Mesothelial cell of epicardium (in vitro differentiated cells): ENCODE measurements at regions not wholly inside any gene's neighbourhood (a gene's known extent, or its start where the extent isn't known, plus 50 kb on each side); places are given as distances from the start of the nearest gene placed in this dataset.

ENCODE experiments used
- DNase-seq, 2 experiments: peaks; one replicate each; pipeline ENCODE4 v3.0.0; 2021; ENCODE audit warnings: low spot score in 2 of 2; ENCODE audit not compliant: unreplicated experiment in 2 of 2
- H3K27ac Mint-ChIP-seq: 2 replicates; pipeline ENCODE4 v1.8.0; 2021; ENCODE audit warnings: mixed read lengths
- H3K27me3 Mint-ChIP-seq: 2 replicates; pipeline ENCODE4 v1.8.0; 2021; ENCODE audit warnings: low read depth, mixed read lengths
- H3K36me3 Mint-ChIP-seq: 2 replicates; pipeline ENCODE4 v1.8.0; 2021; ENCODE audit warnings: mixed read lengths
- H3K4me1 Mint-ChIP-seq: 2 replicates; pipeline ENCODE4 v1.8.0; 2021; ENCODE audit warnings: mixed read lengths
- H3K4me3 Mint-ChIP-seq: 2 replicates; pipeline ENCODE4 v1.8.0; 2021; ENCODE audit warnings: mild to moderate bottlenecking, moderate library complexity, mixed read lengths
- H3K9me3 Mint-ChIP-seq: 2 replicates; pipeline ENCODE4 v1.8.0; 2021; ENCODE audit warnings: mixed read lengths
- CTCF ChIP-seq: fragments of 200-600 bp; sonication (generic); IDR thresholded peaks from one replicate; pipeline ENCODE4 v1.5.0; 2021; ENCODE audit warnings: antibody characterized with exemption; ENCODE audit not compliant: unreplicated experiment

- Mint-ChIP-seq H3K27me3 (peaks cover 28% of the 10 kb centered on the region), H3K36me3 (no peaks in the 10 kb centered on the region), H3K4me3 (no peak overlapping the region), H3K4me1 (no peaks in the 10 kb centered on the region), H3K27ac (no peak overlapping the region), H3K9me3 (no peaks in the 10 kb centered on the region)
- no peak for TF ChIP-seq CTCF
- DNase-seq = no peak
These were observed 650.8 kb downstream of the NPHP4 start for GRCh38 chr1:5341471-5341870.

- no peak for DNase-seq
- H3K27ac Mint-ChIP-seq = no peak overlapping the region
- peaks cover 4% of the 10 kb centered on the region for H3K9me3 Mint-ChIP-seq
- H3K36me3 Mint-ChIP-seq = no peaks in the 10 kb centered on the region
- peaks cover 31% of the 10 kb centered on the region for H3K27me3 Mint-ChIP-seq
- no peak overlapping the region for H3K4me3 Mint-ChIP-seq
- H3K4me1 Mint-ChIP-seq = no peaks in the 10 kb centered on the region
- no peak for TF ChIP-seq CTCF
These were observed 651.6 kb downstream of the NPHP4 start for GRCh38 chr1:5340560-5341130.

GRCh38 chr1:5338466-5338865 is 653.8 kb downstream of the NPHP4 start:
- Mint-ChIP-seq H3K9me3 (peaks cover 8% of the 10 kb centered on the region), H3K36me3 (no peaks in the 10 kb centered on the region), H3K4me1 (no peaks in the 10 kb centered on the region), H3K27me3 (peaks cover 31% of the 10 kb centered on the region), H3K4me3 (no peak overlapping the region), H3K27ac (no peak overlapping the region)
- TF ChIP-seq CTCF = no peak
- no peak for DNase-seq

- no peak overlapping the region for H3K27ac Mint-ChIP-seq
- H3K36me3 Mint-ChIP-seq = no peaks in the 10 kb centered on the region
- TF ChIP-seq CTCF = no peak
- DNase-seq = no peak
- no peaks in the 10 kb centered on the region for H3K4me1 Mint-ChIP-seq
- peaks cover 17% of the 10 kb centered on the region for H3K9me3 Mint-ChIP-seq
- H3K4me3 Mint-ChIP-seq = no peak overlapping the region
- H3K27me3 Mint-ChIP-seq = peaks cover 16% of the 10 kb centered on the region
These were observed 658.9 kb downstream of the NPHP4 start for GRCh38 chr1:5333291-5333690.

GRCh38 chr1:5331101-5331500 is 661.1 kb downstream of the NPHP4 start:
- Mint-ChIP-seq H3K36me3 (no peaks in the 10 kb centered on the region), H3K9me3 (peaks cover 25% of the 10 kb centered on the region), H3K4me3 (no peak overlapping the region), H3K27me3 (peaks cover 5% of the 10 kb centered on the region), H3K4me1 (no peaks in the 10 kb centered on the region), H3K27ac (no peak overlapping the region)
- no peak for TF ChIP-seq CTCF
- no peak for DNase-seq
